Right forelimb (tissue), 1 donor: ENCODE measurements at regions not wholly inside any gene's neighbourhood (a gene's known extent, or its start where the extent isn't known, plus 50 kb on each side); places are given as distances from the start of the nearest gene placed in this dataset.

Source experiments
- DNase-seq: peaks from one replicate; pipeline ENCODE4 v3.0.0-alpha.2; 2018

- no peak for DNase-seq
These were observed 124.8 kb downstream of the RPLP1 start for GRCh38 chr15:69577397-69577796.

GRCh38 chr15:69578252-69578651 lies 125.6 kb downstream of the RPLP1 start:
- DNase-seq = no peak

- DNase-seq = no peak
These were observed 126.4 kb downstream of the RPLP1 start for GRCh38 chr15:69578787-69579583.

GRCh38 chr15:69579950-69580618 lies 127.5 kb downstream of the RPLP1 start:
- DNase-seq = no peak

GRCh38 chr15:69583626-69584025 lies 131.0 kb downstream of the RPLP1 start:
- DNase-seq = no peak

- no peak for DNase-seq
These were observed 133.3 kb downstream of the RPLP1 start for GRCh38 chr15:69585937-69586336.

GRCh38 chr15:69586721-69587120 lies 134.1 kb downstream of the RPLP1 start:
- DNase-seq = no peak

- no peak for DNase-seq
These were observed 135.3 kb downstream of the RPLP1 start for GRCh38 chr15:69587723-69588426.

GRCh38 chr15:69590201-69590710 lies 137.6 kb downstream of the RPLP1 start:
- no peak for DNase-seq

GRCh38 chr15:69590932-69591524 lies 138.4 kb downstream of the RPLP1 start:
- no peak for DNase-seq

GRCh38 chr15:69591905-69592508 lies 139.4 kb downstream of the RPLP1 start:
- DNase-seq = no peak

GRCh38 chr15:69592954-69593353 lies 140.3 kb downstream of the RPLP1 start:
- DNase-seq = no peak

- no peak for DNase-seq
These were observed 140.9 kb downstream of the RPLP1 start for GRCh38 chr15:69593488-69593887.

GRCh38 chr15:69593981-69594966 lies 141.7 kb downstream of the RPLP1 start:
- DNase-seq = peak; percentile 81

GRCh38 chr15:69595009-69595791 lies 142.6 kb downstream of the RPLP1 start:
- DNase-seq = peak; percentile 61

- no peak for DNase-seq
These were observed 144.5 kb downstream of the RPLP1 start for GRCh38 chr15:69597061-69597592.

- DNase-seq = no peak
These were observed 146.7 kb downstream of the RPLP1 start for GRCh38 chr15:69599271-69599670.

- DNase-seq = no peak
These were observed 148.0 kb downstream of the RPLP1 start for GRCh38 chr15:69600556-69601085.

- DNase-seq = no peak
These were observed 149.3 kb downstream of the RPLP1 start for GRCh38 chr15:69601711-69602504.
